Calu3 (cell line): ENCODE measurements at regions not wholly inside any gene's neighbourhood (a gene's known extent, or its start where the extent isn't known, plus 50 kb on each side); places are given as distances from the start of the nearest gene placed in this dataset.

Experiments
- BruUV-seq: library from RNA; stranded (reverse); fragments of 400-500 nt; replicated peaks from 2 replicates; lab custom pipeline; 2021; lab: Mats Ljungman, UMichigan
- CTCF ChIA-PET: fragments of 300-600 bp; sonication (Branson Sonifier 250); formaldehyde crosslinking; loops from one replicate; lab custom pipeline; 2022; ENCODE audit warnings: antibody characterized with exemption; lab: Charles Lee
- DNase-seq: peaks from one replicate; pipeline ENCODE4 v3.0.0; 2022
- H3K27ac Mint-ChIP-seq: one replicate; pipeline ENCODE4 v1.8.0; 2022; ENCODE audit warnings: mixed read lengths; ENCODE audit not compliant: unreplicated experiment
- H3K27me3 Mint-ChIP-seq: one replicate; pipeline ENCODE4 v1.8.0; 2022; ENCODE audit warnings: mixed read lengths; ENCODE audit not compliant: unreplicated experiment
- H3K36me3 Mint-ChIP-seq: one replicate; pipeline ENCODE4 v1.8.0; 2022; ENCODE audit warnings: mild to moderate bottlenecking, moderate library complexity, mixed read lengths; ENCODE audit not compliant: insufficient read depth, unreplicated experiment
- H3K4me1 Mint-ChIP-seq: one replicate; pipeline ENCODE4 v1.8.0; 2022; ENCODE audit warnings: mild to moderate bottlenecking, low read depth, mixed read lengths; ENCODE audit not compliant: unreplicated experiment
- H3K4me3 Mint-ChIP-seq: one replicate; pipeline ENCODE4 v1.8.0; 2022; ENCODE audit warnings: mild to moderate bottlenecking, low read depth, moderate library complexity, mixed read lengths; ENCODE audit not compliant: unreplicated experiment
- H3K9me3 Mint-ChIP-seq: one replicate; pipeline ENCODE4 v1.8.0; 2022; ENCODE audit warnings: low read depth, mixed read lengths; ENCODE audit not compliant: unreplicated experiment
- intact Hi-C: fragments of 100-400 bp; cut with micrococcal nuclease; formaldehyde crosslinking; loops from one replicate; pipeline ENCODE4 v1.10.0; 2022; ENCODE audit not compliant: unreplicated experiment
- TF ChIP-seq, protein P1 (sequence below): fragments of 200-600 bp; IDR thresholded peaks from one replicate; pipeline ENCODE4 v1.8.0; 2022; ENCODE audit warnings: antibody characterized with exemption; ENCODE audit not compliant: unreplicated experiment

DNA sequence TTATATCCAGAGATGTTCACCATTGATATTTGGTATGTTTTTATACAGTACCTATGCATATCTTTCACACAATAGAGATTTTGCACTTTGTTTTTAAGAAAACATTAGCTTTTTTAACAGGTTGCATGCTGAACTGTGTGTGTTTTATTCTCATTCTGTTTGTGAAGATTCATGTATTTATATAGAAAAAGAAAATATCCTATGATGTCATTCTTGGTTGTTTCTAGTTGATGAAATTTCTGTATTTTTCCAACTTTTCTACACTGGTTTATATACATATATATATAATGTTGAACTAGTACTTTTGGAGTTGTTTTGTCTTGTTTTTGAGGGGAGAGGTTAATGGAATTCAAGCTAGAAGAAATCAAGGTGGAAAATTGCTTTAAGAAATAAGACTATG lies 143.8 kb downstream of the MATN1 start:
- Mint-ChIP-seq H3K4me3 (no peak overlapping the region), H3K27ac (no peak overlapping the region), H3K9me3 (peaks cover 7% of the 10 kb centered on the region), H3K4me1 (no peaks in the 10 kb centered on the region), H3K36me3 (no peaks in the 10 kb centered on the region), H3K27me3 (peaks cover 49% of the 10 kb centered on the region)
- CTCF ChIA-PET, result no interaction called here
- intact Hi-C loops, result no loop called here
- DNase-seq, result no peak
- BruUV-seq, result no TSS peak
- TF ChIP-seq, protein P1, sequence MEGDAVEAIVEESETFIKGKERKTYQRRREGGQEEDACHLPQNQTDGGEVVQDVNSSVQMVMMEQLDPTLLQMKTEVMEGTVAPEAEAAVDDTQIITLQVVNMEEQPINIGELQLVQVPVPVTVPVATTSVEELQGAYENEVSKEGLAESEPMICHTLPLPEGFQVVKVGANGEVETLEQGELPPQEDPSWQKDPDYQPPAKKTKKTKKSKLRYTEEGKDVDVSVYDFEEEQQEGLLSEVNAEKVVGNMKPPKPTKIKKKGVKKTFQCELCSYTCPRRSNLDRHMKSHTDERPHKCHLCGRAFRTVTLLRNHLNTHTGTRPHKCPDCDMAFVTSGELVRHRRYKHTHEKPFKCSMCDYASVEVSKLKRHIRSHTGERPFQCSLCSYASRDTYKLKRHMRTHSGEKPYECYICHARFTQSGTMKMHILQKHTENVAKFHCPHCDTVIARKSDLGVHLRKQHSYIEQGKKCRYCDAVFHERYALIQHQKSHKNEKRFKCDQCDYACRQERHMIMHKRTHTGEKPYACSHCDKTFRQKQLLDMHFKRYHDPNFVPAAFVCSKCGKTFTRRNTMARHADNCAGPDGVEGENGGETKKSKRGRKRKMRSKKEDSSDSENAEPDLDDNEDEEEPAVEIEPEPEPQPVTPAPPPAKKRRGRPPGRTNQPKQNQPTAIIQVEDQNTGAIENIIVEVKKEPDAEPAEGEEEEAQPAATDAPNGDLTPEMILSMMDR, result no peak

GRCh38 chr1:30575066-30575465 lies 148.3 kb downstream of the MATN1 start:
- Mint-ChIP-seq H3K9me3 (no peaks in the 10 kb centered on the region), H3K36me3 (no peaks in the 10 kb centered on the region), H3K4me3 (no peak overlapping the region), H3K4me1 (no peaks in the 10 kb centered on the region), H3K27ac (no peak overlapping the region), H3K27me3 (peaks cover 82% of the 10 kb centered on the region)
- no peak for DNase-seq
- TF ChIP-seq, protein P1, result no peak
- intact Hi-C loops, result no loop called here
- CTCF ChIA-PET, result no interaction called here
- no TSS peak for BruUV-seq

GRCh38 chr1:30572192-30572591 lies 151.2 kb downstream of the MATN1 start:
- no peak for DNase-seq
- Mint-ChIP-seq H3K4me3 (no peak overlapping the region), H3K36me3 (no peaks in the 10 kb centered on the region), H3K27me3 (peaks cover 84% of the 10 kb centered on the region), H3K9me3 (no peaks in the 10 kb centered on the region), H3K4me1 (no peaks in the 10 kb centered on the region), H3K27ac (no peak overlapping the region)
- CTCF ChIA-PET, result no interaction called here
- no TSS peak for BruUV-seq
- TF ChIP-seq, protein P1, result no peak
- intact Hi-C loops, result no loop called here

- H3K36me3 Mint-ChIP-seq, result no peaks in the 10 kb centered on the region
- no peaks in the 10 kb centered on the region for H3K4me1 Mint-ChIP-seq
- TF ChIP-seq, protein P1, result no peak
- no peak overlapping the region for H3K4me3 Mint-ChIP-seq
- intact Hi-C loops, result no loop called here
- H3K27ac Mint-ChIP-seq, result no peak overlapping the region
- peaks cover 76% of the 10 kb centered on the region for H3K27me3 Mint-ChIP-seq
- H3K9me3 Mint-ChIP-seq, result no peaks in the 10 kb centered on the region
- CTCF ChIA-PET, result no interaction called here
- no TSS peak for BruUV-seq
- DNase-seq, result no peak
Observed at GRCh38 chr1:30571380-30571779, 152.0 kb downstream of the MATN1 start.

GRCh38 chr1:30569384-30569783 lies 154.0 kb downstream of the MATN1 start:
- H3K9me3 Mint-ChIP-seq, result no peaks in the 10 kb centered on the region
- H3K27me3 Mint-ChIP-seq, result peaks cover 56% of the 10 kb centered on the region
- no peak overlapping the region for H3K4me3 Mint-ChIP-seq
- intact Hi-C loops, result no loop called here
- H3K27ac Mint-ChIP-seq, result no peak overlapping the region
- no peak for DNase-seq
- H3K4me1 Mint-ChIP-seq, result no peaks in the 10 kb centered on the region
- no TSS peak for BruUV-seq
- no peaks in the 10 kb centered on the region for H3K36me3 Mint-ChIP-seq
- CTCF ChIA-PET, result interaction anchor here (0.6 kb wide), 1 partner anchor 1099 kb away, joined by 3 read pairs; no protein-coding TSS in a partner anchor
- TF ChIP-seq, protein P1, result no peak
